AG04449 (cell line): ENCODE measurements at regions not wholly inside any gene's neighbourhood (a gene's known extent, or its start where the extent isn't known, plus 50 kb on each side); places are given as distances from the start of the nearest gene placed in this dataset.

Experiments used
- CTCF ChIA-PET: fragments of 350-600 bp; formaldehyde crosslinking; extraction: SDS; loops from one replicate; lab custom pipeline; 2021; ENCODE audit warnings: antibody characterized with exemption; lab: Yijun Ruan, JAX
- POLR2A ChIA-PET: fragments of 400-600, 350-600 bp; formaldehyde crosslinking; extraction: SDS; loops from one replicate; lab custom pipeline; 2020; ENCODE audit warnings: antibody characterized with exemption, inconsistent platforms; lab: Yijun Ruan, JAX
- DNase-seq: peaks from one replicate; pipeline ENCODE4 v3.0.0-alpha.2; 2010; ENCODE audit warnings: low read depth, low spot score
- H3K4me3 ChIP-seq: 2 replicates; pipeline ENCODE4 v1.5.1; 2011; ENCODE audit warnings: low read depth, mild to moderate bottlenecking, control low read depth, low read length
- TF ChIP-seq, protein P1 (sequence below): IDR thresholded peaks from one replicate; pipeline ENCODE4 v1.5.1; 2011; ENCODE audit warnings: mild to moderate bottlenecking, moderate library complexity, low read length, control low read depth, inconsistent platforms; ENCODE audit not compliant: insufficient read depth; ENCODE audit errors: missing control alignments

DNA sequence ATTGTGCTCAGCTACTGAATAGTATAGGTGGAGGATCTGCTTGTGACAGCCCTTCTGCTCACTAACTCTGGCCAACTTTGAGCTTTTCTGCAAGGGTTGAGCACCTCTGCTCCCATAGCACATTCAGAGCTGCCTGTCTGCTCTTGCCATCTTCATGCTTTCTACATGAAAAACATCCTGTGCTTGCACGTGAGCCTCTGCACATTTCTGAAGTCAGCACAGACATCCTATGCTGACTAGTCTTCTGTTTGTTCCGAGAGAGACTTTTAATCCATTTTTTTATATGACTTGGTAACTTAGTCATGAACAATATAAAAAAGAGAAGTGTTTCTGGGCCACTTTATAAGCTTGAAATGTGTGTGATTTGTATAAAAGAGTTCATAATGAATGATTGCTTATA, 969.3 kb downstream of the TMTC2 start:
- no peak overlapping the region for H3K4me3 ChIP-seq
- TF ChIP-seq, protein P1, sequence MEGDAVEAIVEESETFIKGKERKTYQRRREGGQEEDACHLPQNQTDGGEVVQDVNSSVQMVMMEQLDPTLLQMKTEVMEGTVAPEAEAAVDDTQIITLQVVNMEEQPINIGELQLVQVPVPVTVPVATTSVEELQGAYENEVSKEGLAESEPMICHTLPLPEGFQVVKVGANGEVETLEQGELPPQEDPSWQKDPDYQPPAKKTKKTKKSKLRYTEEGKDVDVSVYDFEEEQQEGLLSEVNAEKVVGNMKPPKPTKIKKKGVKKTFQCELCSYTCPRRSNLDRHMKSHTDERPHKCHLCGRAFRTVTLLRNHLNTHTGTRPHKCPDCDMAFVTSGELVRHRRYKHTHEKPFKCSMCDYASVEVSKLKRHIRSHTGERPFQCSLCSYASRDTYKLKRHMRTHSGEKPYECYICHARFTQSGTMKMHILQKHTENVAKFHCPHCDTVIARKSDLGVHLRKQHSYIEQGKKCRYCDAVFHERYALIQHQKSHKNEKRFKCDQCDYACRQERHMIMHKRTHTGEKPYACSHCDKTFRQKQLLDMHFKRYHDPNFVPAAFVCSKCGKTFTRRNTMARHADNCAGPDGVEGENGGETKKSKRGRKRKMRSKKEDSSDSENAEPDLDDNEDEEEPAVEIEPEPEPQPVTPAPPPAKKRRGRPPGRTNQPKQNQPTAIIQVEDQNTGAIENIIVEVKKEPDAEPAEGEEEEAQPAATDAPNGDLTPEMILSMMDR = no peak
- ChIA-PET POLR2A (no interaction called here), CTCF (no interaction called here)
- no peak for DNase-seq

DNA sequence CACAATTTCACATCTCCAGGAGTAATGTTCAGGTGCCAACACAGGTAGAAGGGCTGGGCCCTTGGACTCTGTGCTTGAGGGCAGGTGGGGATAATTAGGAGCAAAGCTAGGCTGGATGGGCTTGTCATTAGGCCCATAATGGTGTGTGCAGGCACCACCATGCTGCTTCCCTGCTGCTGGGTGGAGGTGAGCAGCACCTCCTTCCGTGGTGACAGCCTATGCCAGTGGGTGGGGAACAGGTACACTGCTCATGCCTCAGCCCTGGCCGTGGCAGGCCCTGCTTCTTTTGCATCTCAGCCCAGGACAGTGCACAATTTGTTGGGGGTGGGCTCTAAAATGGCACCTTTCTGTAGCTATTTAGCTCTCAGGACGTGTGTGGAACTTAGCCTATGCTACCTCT, 955.5 kb downstream of the TMTC2 start:
- H3K4me3 ChIP-seq = no peak overlapping the region
- TF ChIP-seq, protein P1 = no peak
- DNase-seq = no peak
- POLR2A ChIA-PET = no interaction called here
- CTCF ChIA-PET = no interaction called here

DNA sequence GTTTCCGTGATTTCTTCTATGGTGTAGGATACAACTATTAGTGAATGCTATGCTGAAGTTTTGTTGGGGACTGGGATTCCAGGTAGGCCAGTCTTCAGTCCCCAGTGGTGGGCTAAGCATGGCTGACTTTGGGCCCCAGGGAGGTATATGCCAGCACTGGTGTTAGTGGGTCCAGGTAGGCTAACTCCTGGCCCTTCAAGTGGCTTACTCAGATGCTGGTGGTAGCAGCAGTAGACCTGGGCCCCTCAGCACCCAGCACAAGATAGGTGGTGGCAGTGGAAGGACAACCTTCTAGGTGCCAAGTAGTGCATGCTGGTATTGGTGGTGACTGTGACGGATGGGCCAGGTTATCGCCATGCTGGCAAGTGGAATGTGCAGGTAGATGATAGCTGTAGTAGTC, 955.1 kb downstream of the TMTC2 start:
- H3K4me3 ChIP-seq = no peak overlapping the region
- TF ChIP-seq, protein P1 = no peak
- POLR2A ChIA-PET = no interaction called here
- CTCF ChIA-PET = no interaction called here
- DNase-seq = no peak

DNA sequence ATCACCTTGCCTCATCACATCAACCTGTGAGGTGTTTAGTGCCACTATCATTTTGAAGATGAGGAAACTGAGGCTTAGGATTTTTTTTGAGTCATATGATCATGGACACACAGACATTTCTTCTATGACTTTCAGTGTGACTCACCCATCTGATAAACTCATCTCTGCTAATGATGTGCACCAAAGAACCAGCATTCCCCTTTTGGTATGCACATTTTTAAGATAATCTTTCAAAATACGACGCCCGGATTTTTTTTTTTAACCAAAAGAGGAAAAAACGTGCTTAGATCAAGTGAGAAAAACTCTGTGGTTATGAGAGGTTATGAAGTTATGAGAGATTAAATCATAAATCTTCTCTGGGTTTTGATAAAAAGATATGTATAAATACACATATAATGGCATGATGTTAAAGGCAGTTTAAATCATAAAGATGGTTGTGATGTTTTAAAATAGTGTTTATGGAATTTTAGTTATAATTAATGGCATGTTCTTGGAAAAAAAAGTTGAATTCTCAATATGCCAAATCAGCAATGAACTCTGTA, 948.1 kb downstream of the TMTC2 start:
- TF ChIP-seq, protein P1 = no peak
- ChIA-PET POLR2A (no interaction called here), CTCF (no interaction called here)
- DNase-seq = no peak
- no peak overlapping the region for H3K4me3 ChIP-seq

DNA sequence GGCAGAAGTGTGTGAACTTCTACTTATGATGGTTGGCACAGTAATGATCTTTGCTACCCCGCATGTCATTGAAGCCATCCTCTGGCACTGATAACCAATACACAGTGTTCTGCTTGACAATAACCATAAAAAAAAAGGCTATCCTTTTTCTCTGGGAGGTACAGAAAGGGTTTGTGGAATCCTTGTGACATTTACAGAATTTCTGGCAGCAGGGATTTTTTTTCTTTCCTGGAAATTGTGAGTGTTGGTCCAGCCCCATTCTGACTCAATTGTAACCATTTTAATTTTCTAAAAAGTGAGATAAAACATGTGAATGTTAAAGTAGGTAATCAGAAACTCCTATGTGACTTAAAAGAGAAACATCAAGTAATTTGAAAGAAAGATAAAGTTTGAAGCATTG, 943.8 kb downstream of the TMTC2 start:
- TF ChIP-seq, protein P1 = no peak
- ChIA-PET POLR2A (no interaction called here), CTCF (no interaction called here)
- no peak overlapping the region for H3K4me3 ChIP-seq
- no peak for DNase-seq

DNA sequence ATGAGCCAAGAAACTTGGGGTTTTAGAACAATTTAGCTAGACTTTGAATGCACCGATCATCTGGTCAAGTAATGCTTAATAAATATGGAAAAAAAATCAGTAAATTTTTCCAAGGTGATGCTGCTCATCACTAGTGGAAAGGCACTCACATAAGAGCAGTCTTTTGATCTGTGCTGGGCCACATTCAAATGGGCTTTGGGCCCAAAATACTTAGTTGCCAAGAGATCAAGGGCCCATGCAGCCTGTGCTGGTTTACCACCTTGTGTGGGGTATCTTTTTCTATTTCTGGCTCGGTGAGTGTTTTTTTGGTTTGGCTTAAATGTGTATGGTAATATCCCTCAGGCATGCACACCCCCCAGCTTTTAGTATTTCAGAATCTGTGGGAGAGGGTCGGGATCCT, 943.2 kb downstream of the TMTC2 start:
- TF ChIP-seq, protein P1 = no peak
- CTCF ChIA-PET = no interaction called here
- H3K4me3 ChIP-seq = no peak overlapping the region
- POLR2A ChIA-PET = no interaction called here
- DNase-seq = no peak
